GM18907 (cell line): ENCODE measurements at regions not wholly inside any gene's neighbourhood (a gene's known extent, or its start where the extent isn't known, plus 50 kb on each side); places are given as distances from the start of the nearest gene placed in this dataset.
"Not testable (repeated sequence)": the region's sequence is repeated elsewhere in the genome, so short reads cannot be mapped to it uniquely, and the experiment has no call there.

Source experiments
- ATAC-seq: cut with Tn5 transposase; IDR thresholded peaks from one replicate; pipeline ENCODE4 v1.9.1; 2021; ENCODE audit warnings: mild to moderate bottlenecking, moderate library complexity; ENCODE audit not compliant: unreplicated experiment

DNA sequence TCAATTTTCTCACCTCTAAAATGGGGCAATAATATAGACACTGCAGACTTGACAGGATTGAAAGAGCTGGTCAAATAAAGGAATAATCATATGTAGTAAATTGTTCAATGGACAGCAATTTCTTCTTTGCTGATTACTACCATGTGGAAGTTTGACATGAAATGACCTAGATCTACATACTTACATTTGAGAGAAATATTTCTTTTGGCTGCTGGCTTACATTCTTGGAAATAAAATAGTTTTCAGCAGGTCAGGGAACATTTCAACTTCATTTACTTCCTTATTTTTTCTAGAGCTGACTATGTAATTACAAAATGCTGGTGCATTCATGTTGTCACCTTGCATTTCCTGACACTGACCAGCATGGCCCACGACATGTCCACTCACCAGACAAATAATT is 294.6 kb upstream of the MIR17HG start:
- no peak for ATAC-seq

DNA sequence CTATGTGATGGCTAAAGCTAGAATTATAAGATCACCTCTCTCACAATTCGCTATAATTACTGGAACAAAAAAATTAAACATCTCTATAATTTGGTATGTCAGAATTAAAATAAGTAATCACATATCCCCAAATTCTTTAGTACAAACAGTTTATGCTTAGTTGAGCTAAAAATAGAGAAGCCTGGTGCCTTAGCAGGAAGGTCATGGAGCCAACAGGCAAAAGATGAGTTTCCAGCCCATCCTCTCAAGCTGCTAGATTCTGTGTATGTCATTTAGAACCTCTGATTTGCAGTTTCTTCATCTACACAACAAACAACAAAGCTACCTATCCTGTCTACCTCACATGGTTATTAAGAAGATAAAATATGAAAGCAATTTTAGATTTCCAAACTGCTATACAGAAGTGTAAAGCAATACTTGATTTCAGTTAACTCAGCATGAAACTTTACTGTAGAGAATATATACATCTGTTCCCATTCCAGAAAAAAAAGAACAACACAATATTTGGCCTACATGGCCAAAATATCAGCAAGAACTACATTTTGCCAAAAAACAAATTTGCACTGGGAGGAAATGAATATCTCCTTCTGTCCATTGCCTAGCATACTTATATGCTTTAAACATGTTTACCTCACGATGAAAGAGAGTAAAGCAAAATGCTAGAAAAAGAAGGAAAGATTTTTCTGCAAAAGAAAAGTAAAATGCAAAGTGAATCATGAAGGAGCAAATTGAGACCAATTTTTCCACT is 294.0 kb upstream of the MIR17HG start:
- no peak for ATAC-seq

DNA sequence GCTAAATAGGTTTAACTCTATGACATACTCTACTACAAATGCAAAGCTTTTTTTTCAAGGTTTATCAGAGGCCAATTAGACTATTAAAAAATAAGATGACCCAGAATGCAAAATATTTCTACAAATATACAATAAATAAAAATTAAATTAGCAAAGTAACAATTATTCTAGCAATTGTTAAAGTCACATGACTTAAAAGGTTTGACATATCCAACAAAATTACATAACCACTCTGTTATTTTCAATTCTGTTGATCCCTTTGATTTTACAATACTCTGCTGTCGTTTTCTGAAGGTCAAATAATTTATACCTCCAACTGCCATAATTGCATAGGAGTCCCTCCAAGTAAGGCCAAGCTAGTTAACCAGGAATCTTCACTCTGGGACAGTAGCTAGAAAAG is 292.6 kb upstream of the MIR17HG start:
- no peak for ATAC-seq

DNA sequence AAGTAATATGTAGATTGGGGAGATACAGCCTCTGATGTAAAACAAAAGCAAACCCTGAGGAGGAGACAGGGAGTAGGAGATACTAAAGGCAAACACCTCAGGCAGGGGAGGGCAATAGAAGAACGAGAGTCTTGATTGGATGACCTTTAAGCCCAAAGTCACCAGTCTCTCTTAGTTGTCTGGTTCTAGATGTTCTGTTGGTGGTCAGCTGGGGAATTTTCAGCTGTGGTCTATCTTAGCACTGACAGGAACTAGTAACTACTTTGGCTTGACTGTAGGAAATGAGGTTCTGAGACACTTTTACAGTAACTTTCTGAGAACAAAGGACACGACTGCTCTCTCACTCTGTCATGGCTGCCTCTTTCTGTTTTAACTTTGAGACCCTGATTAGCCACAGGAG is 290.7 kb upstream of the MIR17HG start:
- ATAC-seq, result peak; percentile 96

DNA sequence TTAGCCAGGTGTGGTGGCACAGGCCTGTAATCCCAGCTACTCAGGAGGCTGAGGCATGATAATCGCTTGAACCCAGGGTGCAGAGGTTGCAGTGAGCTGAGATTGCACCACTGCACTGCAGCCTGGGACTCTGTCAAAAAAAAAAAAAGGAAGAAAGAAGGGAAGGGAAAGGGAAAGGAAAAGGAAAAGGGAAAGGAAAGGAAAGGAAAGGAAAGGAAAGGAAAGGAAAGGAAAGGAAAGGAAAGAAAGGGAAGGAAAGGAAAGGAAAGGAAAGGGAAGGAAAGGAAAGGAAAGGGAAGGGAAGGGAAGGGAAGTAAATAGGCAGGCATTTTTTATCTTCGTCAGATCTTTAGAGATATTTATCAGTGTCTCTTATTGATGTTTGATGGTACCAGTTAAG is 290.0 kb upstream of the MIR17HG start:
- not testable (repeated sequence) for ATAC-seq

DNA sequence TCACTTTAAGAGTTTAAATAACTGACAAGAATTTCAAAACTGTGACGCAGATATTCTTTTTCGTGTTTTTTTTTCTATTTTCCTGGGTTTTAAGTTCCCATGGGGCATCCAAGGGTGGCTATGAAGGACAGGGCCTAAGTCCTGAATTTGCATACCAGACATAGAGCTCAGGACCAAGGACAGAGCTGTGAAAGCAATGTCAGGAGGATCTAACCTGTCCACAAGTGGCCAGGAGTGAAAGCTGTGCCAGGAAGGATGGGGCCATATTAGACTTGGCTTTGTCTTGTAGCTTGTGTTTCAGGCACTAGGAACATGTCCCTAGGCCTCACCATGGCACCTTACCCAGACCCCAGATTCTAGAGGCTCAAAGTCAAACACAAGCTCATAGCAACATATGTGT is 289.4 kb upstream of the MIR17HG start:
- ATAC-seq, result no peak

DNA sequence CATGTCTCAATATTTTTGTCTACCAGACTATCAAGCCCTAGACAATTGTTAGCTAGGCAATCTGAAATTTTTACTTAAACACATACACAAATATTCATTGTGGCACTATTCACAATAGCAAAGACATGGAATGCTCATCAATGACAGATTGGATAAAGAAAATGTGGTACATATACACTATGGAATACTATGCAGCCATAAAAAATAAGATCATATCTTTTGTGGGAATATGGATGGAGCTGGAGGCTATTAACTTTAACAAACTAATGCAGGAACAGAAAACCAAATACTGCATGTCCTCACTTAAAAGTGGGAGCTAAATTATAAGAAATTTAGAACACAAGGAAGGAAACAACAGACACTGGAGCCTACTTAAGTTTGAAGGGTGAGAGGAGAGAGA is 288.6 kb upstream of the MIR17HG start:
- no peak for ATAC-seq

DNA sequence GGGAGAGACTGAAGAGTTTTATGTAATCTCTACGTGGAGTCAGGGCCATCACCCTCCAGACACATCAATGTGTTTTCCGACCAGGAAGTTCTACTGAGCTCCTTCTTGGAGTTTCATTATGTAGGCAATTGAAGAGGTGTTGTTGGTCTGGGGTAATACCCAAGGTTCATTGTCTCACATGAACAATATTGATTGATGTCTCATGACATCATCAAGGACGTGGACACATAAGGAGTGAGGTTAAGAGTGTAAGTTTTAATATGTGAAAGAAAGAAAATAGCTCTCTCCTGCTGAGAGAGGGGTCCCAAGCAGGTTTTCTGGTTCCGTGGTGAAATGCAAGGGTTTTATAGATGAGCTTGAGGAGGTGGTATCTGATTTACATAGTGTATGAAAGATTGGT is 280.7 kb upstream of the MIR17HG start:
- no peak for ATAC-seq

DNA sequence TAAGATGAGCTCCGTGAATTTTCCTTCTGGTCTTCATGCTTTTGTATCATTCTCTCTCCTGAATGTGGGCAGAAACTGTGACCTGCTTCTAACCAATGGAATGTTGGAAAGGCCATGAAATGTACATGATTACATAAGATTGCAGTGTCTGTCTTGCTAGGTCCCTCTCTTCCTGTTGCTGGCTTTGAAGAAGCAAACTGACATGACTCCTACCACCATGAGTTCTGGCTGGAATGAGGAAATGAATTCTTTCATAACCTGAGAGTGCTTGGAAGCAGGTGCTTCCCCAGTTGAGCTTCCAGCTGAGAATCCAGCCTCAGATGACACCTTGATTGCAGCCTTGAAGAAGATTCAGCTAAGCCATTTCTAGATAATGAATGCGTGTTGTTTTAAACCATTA is 275.0 kb upstream of the MIR17HG start:
- no peak for ATAC-seq

DNA sequence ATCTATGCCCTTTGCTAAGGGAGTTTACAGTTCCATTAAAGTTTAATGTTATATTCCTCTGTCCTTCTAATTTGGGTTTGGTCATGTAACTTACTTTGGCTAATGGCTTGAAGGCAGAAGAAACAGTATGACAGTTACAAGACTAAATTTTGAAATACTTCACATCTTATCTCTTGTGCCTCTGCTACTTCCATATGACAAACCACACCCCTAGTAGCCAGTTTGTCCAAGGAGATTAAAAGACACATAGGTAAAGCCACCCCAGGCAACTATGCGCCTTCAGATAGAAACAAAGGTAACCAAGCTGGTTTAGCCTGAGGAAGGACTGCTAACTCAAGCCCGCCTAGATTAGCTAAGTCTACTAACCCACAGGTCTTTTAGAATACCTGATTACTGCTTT is 273.4 kb upstream of the MIR17HG start:
- ATAC-seq, result no peak

DNA sequence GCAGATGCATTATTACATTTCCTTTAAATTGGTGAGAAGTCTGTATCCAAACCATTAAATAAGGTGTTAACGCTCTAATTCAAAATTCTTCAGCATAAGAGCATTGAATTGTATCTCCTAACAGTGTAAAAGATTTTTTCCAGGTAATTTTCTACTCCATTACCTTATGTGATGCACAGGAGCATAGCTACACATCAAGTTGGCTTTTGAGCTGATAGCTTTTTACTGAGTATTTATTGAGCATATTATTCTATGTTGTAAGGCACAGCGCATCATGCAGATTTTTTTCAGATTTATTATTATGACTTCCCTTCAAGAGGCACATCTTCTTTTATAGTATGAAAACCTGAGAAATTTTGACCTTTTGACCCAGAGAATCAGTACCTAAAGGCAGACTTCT is 270.7 kb upstream of the MIR17HG start:
- no peak for ATAC-seq

DNA sequence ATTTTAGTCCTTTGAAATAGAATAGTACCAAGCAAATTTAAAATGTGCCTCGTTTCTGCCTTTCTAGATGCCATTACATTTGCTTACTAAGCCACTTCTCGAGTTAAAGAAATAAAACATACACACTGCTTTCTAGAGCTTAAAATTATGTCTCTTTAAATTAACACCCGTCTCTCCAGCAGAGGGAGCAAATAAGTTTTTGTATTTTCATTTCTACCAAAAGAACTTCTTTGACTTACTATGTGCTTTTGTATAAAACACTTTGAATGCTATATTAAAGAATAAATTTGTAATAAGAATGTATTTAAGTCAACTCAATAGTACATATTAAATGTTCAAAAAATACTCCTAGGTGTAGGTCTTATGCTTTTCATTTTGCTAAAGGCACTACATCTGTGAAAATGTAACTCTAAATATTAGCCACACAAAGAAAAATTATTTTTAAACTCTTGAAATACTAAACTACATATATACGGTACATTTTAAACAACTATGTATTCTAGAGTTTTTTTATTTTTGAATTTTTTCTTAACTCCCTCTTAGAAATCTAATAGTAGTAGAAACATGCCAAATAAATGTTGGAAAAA is 269.3 kb upstream of the MIR17HG start:
- ATAC-seq, result no peak

DNA sequence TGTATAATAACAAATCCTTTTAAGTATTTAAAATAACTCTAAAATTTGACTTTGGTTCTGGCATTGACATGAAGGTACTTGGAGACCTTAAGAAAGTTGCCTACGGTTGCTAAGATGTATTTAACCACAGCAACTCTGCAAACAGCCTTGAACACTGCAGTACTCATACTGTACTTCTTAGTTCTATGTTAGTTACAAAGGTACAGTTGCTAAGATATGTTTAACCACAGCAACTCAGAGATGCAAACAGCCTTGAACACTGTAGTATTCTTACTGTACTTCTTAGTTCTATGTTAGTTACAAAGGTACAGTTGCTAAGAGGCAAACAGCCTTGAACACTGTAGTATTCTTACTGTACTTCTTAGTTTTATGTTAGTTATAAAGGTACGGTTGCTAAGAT is 268.3 kb upstream of the MIR17HG start:
- ATAC-seq, result no peak

DNA sequence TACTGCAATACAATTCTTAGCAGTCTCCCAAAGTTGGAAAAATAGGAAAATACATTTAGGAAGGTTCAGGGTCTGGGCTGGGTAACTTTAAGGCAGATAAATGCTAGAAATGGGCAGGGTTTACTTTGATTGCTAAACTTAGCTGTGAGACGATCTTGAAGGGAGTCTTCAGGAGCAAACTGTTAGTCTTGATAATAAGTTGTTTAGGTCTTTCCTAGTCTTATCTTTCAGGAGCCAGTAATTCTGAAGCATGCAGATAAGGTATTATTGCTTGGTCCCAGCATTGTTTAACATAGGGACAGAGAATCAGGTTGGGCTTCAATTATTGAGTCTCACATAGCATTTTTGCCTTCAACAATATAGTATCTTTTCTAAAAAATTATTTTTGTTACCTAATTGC is 262.4 kb upstream of the MIR17HG start:
- no peak for ATAC-seq

DNA sequence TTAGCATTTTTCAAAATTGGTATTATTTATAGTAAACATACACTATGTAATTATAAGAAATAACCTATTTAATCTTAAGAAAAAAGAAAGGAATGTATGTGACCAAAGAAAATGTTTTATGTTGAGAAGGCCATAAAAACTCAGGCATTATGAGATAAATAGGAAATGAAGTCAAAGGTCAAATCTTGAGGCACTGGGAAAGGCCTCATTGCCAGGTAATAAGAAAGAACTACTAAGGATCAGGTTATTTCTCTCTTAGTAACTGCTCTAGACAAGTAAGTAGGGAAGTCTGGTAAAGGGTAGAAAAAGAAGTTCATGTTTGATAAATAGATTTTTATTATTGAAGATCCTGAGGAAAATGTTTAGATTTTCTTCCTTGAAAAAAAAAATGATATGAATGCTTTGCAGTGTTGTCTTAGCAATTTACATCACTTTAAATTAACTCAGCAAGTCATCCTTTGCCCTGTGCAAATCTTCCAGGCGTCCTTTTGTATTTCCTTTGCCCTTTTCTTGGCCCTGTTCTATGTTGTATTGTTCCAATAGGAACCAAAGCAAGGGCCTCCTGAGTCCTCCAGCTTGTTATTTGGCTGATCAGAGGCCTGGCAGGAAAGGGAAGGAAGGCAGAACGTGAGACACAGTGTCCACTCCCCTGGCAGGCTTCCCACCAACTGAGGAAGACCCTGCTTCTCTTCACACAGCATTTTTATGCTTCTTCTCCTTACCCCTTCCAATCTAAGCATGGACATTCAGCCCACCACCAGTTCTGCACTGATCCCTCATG is 260.4 kb upstream of the MIR17HG start:
- no peak for ATAC-seq

DNA sequence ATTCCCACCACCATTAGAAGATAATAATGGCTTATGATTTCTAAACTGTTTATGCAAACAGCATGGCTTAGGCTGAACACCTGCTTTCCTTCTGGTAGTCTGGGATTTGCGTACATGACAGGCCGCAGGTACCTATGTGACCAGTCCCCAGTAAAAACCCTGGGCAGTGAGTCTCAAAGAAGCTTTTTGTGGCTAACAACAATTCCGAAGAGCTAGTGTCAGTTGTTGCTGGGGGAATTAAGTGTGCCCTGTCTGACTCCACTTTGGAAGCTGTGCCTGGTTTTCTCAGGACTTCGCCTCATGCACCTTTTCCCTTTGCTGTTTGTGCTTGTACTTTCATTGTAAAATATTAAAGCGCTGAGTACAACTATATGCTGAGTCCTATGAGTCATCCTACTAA is 250.2 kb upstream of the MIR17HG start:
- no peak for ATAC-seq

DNA sequence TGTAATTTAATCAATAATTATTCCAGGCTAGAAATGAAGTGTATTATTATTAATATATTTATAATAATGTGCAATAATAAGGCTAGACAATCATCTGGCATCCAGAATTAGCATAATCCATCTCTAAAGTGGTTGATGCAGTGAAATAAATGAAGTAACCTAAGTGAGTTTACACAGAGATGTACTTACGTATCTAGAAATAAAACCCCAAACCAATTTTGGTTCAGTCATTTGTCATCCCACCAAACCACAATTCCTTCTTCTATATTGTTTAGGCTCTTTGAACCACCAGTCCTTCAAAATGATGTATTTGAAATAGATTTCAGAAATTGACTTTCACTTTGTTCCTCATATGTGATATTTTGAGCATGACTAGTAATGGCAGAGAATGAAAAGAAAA is 247.6 kb upstream of the MIR17HG start:
- ATAC-seq, result no peak

DNA sequence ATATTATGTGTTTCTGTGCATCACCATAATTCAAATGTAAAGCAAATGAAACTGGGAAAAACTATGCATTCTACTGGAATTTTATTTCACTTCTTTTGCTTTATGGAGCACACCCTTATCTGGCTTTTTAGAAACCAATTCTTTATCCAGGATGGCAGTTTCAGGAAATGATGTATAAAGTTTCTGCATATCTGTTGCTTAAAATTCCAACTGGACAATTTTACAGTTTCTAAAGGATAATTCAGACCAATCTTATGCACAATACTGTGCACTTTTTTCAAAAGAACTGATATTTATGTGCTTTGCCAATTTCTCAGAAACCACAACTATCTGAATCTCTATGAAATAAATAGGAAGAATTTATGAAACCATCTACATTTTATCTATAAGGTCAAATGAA is 246.5 kb upstream of the MIR17HG start:
- ATAC-seq, result no peak

DNA sequence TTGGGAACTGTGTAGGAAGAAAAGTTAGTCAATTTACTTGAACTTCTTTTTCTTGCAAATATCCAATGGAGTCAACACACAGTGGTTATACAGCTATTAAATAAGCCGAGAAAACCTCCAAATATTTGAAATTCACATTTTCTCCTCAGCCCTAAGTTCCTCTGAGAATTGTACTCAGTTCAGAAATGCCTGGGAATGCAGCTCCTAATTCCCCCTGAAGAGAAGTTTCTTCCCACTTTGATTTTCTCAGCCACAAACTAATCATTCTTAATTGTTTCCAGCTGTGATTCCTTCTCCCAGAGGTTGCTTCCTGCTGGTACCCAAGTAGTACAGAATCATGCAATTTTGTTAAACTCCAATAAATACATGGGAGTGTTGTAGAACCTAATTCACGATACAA is 246.1 kb upstream of the MIR17HG start:
- no peak for ATAC-seq

DNA sequence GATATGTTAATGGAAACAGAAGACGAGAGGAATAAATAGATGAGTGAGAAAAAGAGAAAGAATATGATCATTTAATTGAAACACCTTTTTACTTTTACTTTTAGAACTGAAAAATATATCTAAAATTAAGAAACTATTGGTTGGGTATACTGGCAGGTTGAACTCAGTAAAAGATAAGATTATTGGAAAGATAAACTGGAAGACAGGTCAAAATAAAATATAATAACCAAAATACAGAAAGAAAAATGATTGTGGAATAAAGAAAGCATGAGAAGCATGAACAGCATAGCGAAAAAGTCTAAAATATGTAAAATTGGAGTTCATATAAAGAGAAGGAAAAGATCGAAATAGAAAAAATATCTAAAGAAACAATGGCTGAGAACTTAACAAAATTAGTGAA is 242.2 kb upstream of the MIR17HG start:
- ATAC-seq, result no peak

DNA sequence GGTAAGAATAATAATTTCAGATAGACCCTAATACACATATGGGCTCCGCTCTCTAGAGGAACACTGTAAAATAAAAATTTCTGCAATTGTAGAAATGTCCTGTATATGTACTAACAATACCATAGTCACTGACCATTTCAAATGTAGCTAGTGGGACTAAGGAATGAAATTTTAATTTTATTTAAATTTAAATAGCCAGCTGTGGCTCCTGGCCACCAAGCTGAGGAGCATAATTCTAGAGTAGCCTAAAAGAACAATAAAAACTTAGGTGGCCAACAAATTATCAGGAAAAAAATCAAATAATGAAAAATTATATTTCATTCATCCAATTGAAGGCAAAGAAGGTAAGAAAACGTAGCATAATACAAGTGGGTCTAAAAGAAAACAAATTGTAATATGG is 240.9 kb upstream of the MIR17HG start:
- no peak for ATAC-seq

DNA sequence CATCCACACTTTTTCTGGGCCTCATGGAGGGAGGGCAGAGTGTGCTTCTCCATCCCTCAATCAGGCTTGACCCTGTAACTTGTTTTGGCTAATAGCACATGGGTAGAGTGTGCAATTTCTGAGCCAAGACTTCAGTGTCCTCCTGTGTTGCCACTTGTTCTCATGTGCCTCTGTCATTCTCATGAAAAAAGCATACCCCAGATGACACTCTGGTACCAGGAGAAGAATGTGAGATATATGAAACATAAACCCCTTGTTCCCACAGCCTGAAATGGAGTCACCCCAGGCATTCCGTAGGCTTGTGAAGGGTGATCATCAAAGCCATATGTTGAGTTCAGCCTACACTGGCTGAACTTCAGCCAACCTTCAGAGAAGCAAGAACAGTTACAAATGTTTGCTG is 239.2 kb upstream of the MIR17HG start:
- no peak for ATAC-seq
